ENCODE measurements at regions not wholly inside any gene's neighbourhood (a gene's known extent, or its start where the extent isn't known, plus 50 kb on each side); places are given as distances from the start of the nearest gene placed in this dataset.

DNA sequence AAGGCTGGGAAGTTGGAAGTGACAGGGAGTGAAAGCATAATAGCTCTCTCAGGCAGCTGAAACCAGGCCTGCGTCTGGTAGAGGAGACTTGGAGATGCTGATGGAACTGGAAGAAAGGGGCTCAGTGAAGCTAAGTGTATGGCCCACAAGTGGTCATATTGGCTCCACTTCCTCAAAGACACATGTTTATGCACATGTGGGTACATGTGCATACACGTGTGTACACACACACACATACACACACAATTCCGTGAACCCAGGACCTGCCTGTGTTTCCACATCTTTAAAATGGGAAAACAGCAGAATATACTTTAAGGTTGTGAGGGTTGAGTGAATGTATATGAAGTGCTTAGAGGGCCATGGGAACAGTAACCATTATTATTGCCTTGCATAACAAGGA lies 160.9 kb downstream of the ARL6IP6 start:
- TF ChIP-seq CTCF (IDR thresholded peaks at IDR 0.05) = no peak
- no peak for TF ChIP-seq POLR2A (IDR thresholded peaks at IDR 0.05)
